ENCODE measurements at regions not wholly inside any gene's neighbourhood (a gene's known extent, or its start where the extent isn't known, plus 50 kb on each side); places are given as distances from the start of the nearest gene placed in this dataset.

GRCh38 chr6:19536838-19537237 lies 300.3 kb upstream of the ID4 start:
- Histone ChIP-seq H3F3A (ENCODE audit: low read length, unreplicated experiment) (no peaks in the 10 kb centered on the region), H3K27me3 (ENCODE audit: low read length) (no peaks in the 10 kb centered on the region), H2AFZ (ENCODE audit: low read length) (no peak overlapping the region), H3K9ac (ENCODE audit: low read length) (peak overlapping the region; percentile 36; the same call in 1 of the 2 replicates), H3K4me3 (ENCODE audit: low read length) (no peak overlapping the region), H3K27ac (ENCODE audit: low read length) (peak overlapping the region; percentile 85), H3K9me2 (replicated peaks; ENCODE audit: low read length) (no peaks in the 10 kb centered on the region), H3K4me1 (ENCODE audit: insufficient read depth, low read length) (peaks cover 22% of the 10 kb centered on the region), H3K4me2 (ENCODE audit: low read length) (peak overlapping the region; percentile 69), H3K9me3 (ENCODE audit: low read length) (no peaks in the 10 kb centered on the region), H4K20me1 (ENCODE audit: low read length) (no peaks in the 10 kb centered on the region), H3K79me2 (ENCODE audit: low read length) (no peaks in the 10 kb centered on the region), H3K36me3 (ENCODE audit: low read depth, low read length) (no peaks in the 10 kb centered on the region)
- peak; percentile 94 for DNase-seq
- no TSS peak for BruUV-seq (replicated peaks)
- intact Hi-C loops (cut with micrococcal nuclease): loop anchor here (5.0 kb wide), 1 partner anchor 65 kb away; no protein-coding TSS in a partner anchor
- ChIA-PET POLR2A (ENCODE audit: unreplicated experiment) (interaction anchor here (0.6 kb wide), 1 partner anchor 12 kb away, joined by 4 read pairs; no protein-coding TSS in a partner anchor), CTCF (no interaction called here)
- ATAC-seq: peak; percentile 86
- TF ChIP-seq EZH2 (IDR thresholded peaks at IDR 0.05; ENCODE audit: low read length, unreplicated experiment) (no peak), CTCF (conservative IDR thresholded peaks at IDR 0.05; ENCODE audit: low read depth, low read length) (no peak), EZH2phosphoT487 (IDR thresholded peaks at IDR 0.05; ENCODE audit: borderline replicate concordance, low read length) (no peak)

- CTCF ChIA-PET: interaction anchor here (0.5 kb wide), 1 partner anchor 236 kb away, joined by 6 read pairs; no protein-coding TSS in a partner anchor
- Histone ChIP-seq H3K9me2 (replicated peaks; ENCODE audit: low read length) (no peaks in the 10 kb centered on the region), H3K4me2 (ENCODE audit: low read length) (no peak overlapping the region; the same call in 1 of the 2 replicates), H2AFZ (ENCODE audit: low read length) (no peak overlapping the region), H3K4me1 (ENCODE audit: insufficient read depth, low read length) (peaks cover 22% of the 10 kb centered on the region), H3K79me2 (ENCODE audit: low read length) (no peaks in the 10 kb centered on the region), H3K4me3 (ENCODE audit: low read length) (no peak overlapping the region), H3K27me3 (ENCODE audit: low read length) (no peaks in the 10 kb centered on the region), H3K36me3 (ENCODE audit: low read depth, low read length) (no peaks in the 10 kb centered on the region), H3K9ac (ENCODE audit: low read length) (no peak overlapping the region), H4K20me1 (ENCODE audit: low read length) (no peaks in the 10 kb centered on the region), H3K27ac (ENCODE audit: low read length) (no peak overlapping the region), H3F3A (ENCODE audit: low read length, unreplicated experiment) (no peaks in the 10 kb centered on the region), H3K9me3 (ENCODE audit: low read length) (no peaks in the 10 kb centered on the region)
- POLR2A ChIA-PET (ENCODE audit: unreplicated experiment): no interaction called here
- intact Hi-C loops (cut with micrococcal nuclease): loop anchor here (5.0 kb wide), 1 partner anchor 66 kb away; no protein-coding TSS in a partner anchor
- TF ChIP-seq EZH2 (IDR thresholded peaks at IDR 0.05; ENCODE audit: low read length, unreplicated experiment) (no peak), CTCF (conservative IDR thresholded peaks at IDR 0.05; ENCODE audit: low read depth, low read length) (no peak), EZH2phosphoT487 (IDR thresholded peaks at IDR 0.05; ENCODE audit: borderline replicate concordance, low read length) (no peak)
- DNase-seq (peak; percentile 57), ATAC-seq (peak; percentile 23)
- BruUV-seq (replicated peaks): no TSS peak
Observed at GRCh38 chr6:19538096-19538495, 299.1 kb upstream of the ID4 start.

- no peaks in the 10 kb centered on the region for H3K9me3 ChIP-seq (ENCODE audit: low read length)
- no peak overlapping the region for H3K4me3 ChIP-seq (ENCODE audit: low read length)
- H3K36me3 ChIP-seq (ENCODE audit: low read depth, low read length): no peaks in the 10 kb centered on the region
- no peak overlapping the region for H3K9ac ChIP-seq (ENCODE audit: low read length)
- no peak for DNase-seq
- TF ChIP-seq CTCF (conservative IDR thresholded peaks at IDR 0.05; ENCODE audit: low read depth, low read length) (no peak), EZH2phosphoT487 (IDR thresholded peaks at IDR 0.05; ENCODE audit: borderline replicate concordance, low read length) (no peak), EZH2 (IDR thresholded peaks at IDR 0.05; ENCODE audit: low read length, unreplicated experiment) (no peak)
- no peaks in the 10 kb centered on the region for H3K4me1 ChIP-seq (ENCODE audit: insufficient read depth, low read length)
- CTCF ChIA-PET: no interaction called here
- no peaks in the 10 kb centered on the region for H4K20me1 ChIP-seq (ENCODE audit: low read length)
- H3K27me3 ChIP-seq (ENCODE audit: low read length): no peaks in the 10 kb centered on the region
- no peak for ATAC-seq
- no TSS peak for BruUV-seq (replicated peaks)
- no peaks in the 10 kb centered on the region for H3K79me2 ChIP-seq (ENCODE audit: low read length)
- H3K9me2 ChIP-seq (replicated peaks; ENCODE audit: low read length): no peaks in the 10 kb centered on the region
- intact Hi-C loops (cut with micrococcal nuclease): no loop called here
- POLR2A ChIA-PET (ENCODE audit: unreplicated experiment): no interaction called here
- H3K4me2 ChIP-seq (ENCODE audit: low read length): no peak overlapping the region
- H3F3A ChIP-seq (ENCODE audit: low read length, unreplicated experiment): no peaks in the 10 kb centered on the region
- H3K27ac ChIP-seq (ENCODE audit: low read length): no peak overlapping the region
- H2AFZ ChIP-seq (ENCODE audit: low read length): no peak overlapping the region
Observed at GRCh38 chr6:19547507-19547906, 289.7 kb upstream of the ID4 start.

Data from PC-3 (cell line).